Activated T-cell treated with anti-CD3 and anti-CD28 coated beads for 48 hours (primary cell): ENCODE measurements at regions not wholly inside any gene's neighbourhood (a gene's known extent, or its start where the extent isn't known, plus 50 kb on each side); places are given as distances from the start of the nearest gene placed in this dataset.
"Not testable (repeated sequence)": the region's sequence is repeated elsewhere in the genome, so short reads cannot be mapped to it uniquely, and the experiment has no call there.

Source experiments
- DNase-seq: peaks from one replicate; pipeline ENCODE4 v3.0.0-alpha.2; 2020; ENCODE audit warnings: low read depth

GRCh38 chr2:235399895-235400294, 93.9 kb upstream of the AGAP1 start:
- DNase-seq, result no peak

DNA sequence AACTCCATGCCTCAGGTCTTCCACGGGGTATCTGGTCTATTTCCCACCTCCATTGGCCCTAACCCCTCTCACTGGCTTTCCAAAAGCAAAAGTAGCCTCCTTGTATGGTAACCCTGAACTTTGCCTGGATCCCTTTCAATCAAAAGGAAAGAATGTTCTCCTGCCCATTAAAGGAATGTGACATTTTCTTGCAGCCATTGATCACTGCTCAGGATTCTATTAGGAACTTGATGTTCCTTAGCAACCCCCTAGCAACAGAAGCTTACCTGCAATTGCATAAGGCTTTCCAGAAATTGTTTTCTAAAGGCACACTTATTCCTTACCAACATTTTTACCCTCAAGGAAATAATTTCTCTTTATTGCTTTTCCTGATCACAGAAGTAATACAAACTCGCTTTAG, 91.4 kb upstream of the AGAP1 start:
- DNase-seq, result no peak

DNA sequence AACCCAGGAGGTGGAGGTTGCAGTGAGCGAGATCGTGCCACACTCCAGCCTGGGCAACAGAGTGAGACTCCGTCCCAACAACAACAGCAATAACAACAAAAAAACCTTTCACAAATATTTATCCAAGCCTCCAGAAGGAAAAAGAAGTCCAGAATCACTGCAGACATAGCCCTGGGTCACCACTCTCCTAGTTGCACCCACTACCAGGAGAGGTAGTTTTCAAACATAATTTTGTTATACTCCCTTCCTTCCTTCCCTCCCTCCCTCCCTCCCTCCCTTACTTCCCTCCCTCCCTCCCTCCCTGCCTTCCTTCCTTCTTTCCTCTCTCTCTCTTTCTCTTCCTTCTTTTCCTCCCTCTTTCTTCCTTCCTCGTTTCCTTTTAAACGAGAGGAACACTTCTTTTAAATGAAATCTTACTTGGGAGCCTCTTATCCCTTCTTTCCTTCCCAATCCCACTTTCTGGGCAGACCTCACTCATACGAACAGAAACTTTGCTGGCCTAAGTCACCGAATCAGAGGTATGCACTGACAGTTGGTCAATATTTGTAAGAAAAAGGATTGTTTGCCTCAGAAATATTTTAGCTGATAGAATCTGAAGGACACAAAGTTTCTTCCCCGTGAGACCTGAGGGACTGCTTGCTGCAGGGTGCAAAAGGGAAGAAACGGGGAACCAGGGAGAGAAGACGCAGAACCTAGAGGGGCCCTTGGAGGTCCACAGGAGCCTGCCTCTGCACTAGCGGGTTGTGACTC, 88.1 kb upstream of the AGAP1 start:
- no peak for DNase-seq

DNA sequence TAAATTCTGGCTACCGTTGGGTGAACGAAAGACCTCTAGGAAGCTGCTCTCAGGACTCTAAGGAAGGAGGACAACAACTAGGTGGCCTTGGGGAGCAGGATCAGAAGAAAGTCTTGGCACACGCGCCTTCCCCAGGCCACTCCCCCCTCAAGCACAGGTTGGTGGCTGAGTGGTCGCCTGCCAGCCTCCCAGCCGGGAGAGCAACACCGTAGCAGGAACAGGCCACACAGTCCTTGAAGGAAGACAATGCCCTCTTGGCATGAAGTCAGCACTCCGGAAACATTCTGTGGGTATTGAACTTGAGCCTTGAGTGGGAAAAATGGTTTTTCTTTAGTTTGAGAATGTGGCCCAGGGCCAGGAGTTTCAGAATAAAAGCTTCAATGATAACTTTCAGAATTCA, 87.4 kb upstream of the AGAP1 start:
- no peak for DNase-seq

DNA sequence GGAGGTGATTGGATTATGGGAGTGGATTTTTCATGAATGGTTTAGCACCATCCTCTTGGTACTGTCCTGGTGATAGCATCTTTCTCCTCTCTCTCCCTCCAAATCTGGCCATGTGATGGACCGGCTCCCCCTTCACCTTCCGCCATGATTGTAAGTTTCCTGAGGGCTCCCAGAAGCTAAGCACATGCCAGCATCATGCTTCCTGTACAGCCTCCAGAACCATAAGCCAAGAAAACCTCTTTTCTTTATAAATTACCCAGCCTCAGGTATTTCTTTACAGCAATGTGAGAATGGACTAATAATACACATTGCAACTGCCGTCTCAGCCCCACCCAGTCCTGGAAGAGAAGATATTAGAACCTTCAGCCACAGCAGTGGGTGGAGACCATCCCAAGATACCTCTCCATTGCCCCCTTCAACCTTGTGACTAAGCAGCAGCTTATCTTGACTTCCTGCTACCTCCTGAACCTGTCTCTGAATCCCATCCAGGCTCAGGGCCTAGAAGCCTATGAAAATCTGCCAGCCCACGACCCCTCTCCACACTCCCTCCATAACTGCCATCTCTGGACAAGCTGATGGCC, 81.8 kb upstream of the AGAP1 start:
- DNase-seq, result no peak

- DNase-seq, result no peak
Measured at GRCh38 chr2:235413064-235413463, 80.8 kb upstream of the AGAP1 start.

DNA sequence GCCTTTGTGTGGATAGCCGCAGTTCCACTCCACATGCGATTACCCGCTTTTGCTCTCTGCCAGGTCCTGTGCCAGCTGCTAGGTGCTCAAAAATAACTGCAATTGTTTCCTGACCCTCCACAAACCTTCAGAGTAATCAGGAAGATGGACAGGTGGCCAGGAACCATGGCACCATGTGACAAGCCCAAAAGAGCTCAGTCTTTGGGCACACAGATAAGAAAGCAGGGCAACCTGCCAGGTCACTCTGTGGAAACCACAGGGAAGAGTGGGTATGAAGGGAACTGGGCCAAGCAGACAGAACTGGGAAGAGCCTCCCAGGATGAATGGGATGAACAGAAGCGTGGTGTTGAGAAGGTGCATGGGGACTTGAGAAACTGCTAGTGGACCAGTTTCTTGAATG, 79.4 kb upstream of the AGAP1 start:
- DNase-seq, result no peak

DNA sequence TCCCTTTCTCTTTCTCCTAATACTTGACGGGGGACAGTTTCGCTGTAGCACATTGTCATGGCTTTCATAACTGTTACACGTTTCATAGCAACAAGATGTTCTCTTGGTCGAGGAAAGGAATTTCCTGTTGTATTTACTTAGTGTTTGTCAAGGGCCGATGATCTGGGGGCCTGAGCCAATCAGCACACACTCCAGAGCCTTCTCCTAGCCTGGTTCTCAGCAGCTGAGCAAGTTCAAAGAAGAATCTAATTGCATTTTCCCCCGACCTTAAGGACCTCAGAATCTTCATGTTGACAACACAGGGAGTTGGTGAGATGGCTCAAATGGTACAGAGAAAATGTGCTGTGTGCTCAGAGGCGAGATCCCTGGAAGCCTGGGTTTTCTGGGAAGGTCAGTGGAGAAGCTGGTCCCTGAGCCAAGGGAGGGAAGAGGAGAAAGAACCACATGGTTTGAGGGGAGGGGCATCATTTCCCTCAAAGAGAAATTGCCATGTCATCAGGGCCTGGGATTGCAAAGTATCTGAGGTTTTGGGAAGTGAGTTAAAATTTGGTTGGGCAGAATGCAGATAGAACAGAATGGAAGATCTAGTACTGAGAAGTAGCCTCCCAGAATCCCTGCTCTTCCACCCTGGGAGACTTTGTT, 76.9 kb upstream of the AGAP1 start:
- DNase-seq, result no peak

GRCh38 chr2:235418918-235419317, 74.9 kb upstream of the AGAP1 start:
- DNase-seq, result no peak

- no peak for DNase-seq
Measured at GRCh38 chr2:235419996-235420395, 73.8 kb upstream of the AGAP1 start.

GRCh38 chr2:235421618-235422017, 72.2 kb upstream of the AGAP1 start:
- no peak for DNase-seq

DNA sequence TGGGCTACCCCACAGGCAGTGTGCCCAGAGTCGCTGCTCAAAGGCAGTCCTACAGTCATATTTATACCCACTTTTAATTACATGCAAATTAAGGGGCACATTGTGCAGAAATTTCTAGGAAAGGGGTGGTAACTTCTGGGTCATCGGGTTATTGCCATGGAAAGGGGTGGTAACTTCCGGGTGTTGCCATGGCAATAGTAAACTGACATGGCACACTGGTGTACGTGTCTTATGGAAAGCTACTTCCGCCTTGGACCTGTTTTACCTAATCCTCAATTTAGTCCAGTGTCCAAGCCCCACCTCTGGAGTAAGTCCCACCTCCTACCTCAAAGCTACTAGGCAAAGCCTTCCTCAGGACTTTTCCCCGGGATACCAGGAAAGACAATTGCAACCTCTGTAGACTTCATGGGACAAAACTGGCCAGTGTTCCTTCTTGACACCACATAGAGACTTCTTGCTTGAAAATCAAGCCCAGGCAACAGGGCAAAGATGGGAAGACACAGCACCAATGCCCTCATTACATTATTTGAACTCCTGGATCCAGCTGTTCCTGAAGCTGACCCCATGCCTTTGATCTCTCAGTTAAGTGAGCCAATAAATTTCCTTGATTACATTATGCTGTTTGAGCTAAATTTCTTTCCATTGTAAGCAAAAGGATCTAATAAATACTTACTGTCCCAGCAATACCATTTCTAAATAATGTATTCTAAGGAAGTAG, 63.3 kb upstream of the AGAP1 start:
- DNase-seq, result no peak

- DNase-seq, result no peak
Measured at GRCh38 chr2:235432741-235433520, 60.9 kb upstream of the AGAP1 start.

- DNase-seq, result no peak
Measured at GRCh38 chr2:235433860-235434259, 60.0 kb upstream of the AGAP1 start.

DNA sequence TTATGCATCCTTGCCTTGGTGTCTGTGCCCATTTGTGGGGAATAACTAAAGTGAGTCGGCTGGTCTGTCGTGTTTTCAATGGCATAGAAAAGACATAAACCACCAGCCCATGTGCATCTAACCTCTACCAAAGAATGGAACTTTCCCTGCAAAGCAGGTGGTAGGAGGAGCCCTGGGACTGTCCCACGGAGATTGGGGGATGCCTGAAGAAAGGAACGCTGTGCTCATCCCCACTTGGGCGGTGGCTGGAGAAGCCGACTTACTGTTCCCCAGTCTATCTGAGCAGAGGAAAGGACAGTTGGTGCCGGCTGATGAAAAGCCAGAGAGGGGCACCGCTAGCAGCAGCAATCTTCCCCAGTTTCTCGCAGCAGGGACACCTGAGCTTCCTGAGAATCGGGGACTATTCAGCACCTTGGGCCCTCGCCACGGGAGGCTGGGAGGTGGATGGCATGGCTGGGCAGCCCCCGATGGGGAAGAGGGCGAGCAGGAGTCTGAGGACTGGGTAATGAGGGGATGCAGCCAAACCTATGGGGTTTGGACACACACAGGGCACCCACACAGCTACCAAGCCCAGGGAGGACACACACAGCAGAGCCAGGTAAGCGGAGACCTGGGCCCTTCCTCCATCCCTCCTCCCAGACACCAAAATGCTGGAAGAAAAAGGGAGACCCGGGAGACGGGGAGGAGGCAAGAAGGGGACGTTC, 53.7 kb upstream of the AGAP1 start:
- no peak for DNase-seq

GRCh38 chr2:235443580-235443979, 50.3 kb upstream of the AGAP1 start:
- not testable (repeated sequence) for DNase-seq
